PC-9 (cell line): ENCODE measurements at regions not wholly inside any gene's neighbourhood (a gene's known extent, or its start where the extent isn't known, plus 50 kb on each side); places are given as distances from the start of the nearest gene placed in this dataset.

ENCODE experiments used
- EZH2 ChIP-seq: fragments of 200-600 bp; sonication (generic); IDR thresholded peaks from 2 replicates; pipeline ENCODE4 v1.8.0; 2017; ENCODE audit warnings: antibody characterized with exemption, low read depth
- TF ChIP-seq, protein P1 (sequence below): fragments of 200-600 bp; sonication (generic); conservative IDR thresholded peaks from 2 replicates; pipeline ENCODE4 v1.6.1; 2017; ENCODE audit warnings: mixed run types, antibody characterized with exemption, mild to moderate bottlenecking, moderate library complexity

DNA sequence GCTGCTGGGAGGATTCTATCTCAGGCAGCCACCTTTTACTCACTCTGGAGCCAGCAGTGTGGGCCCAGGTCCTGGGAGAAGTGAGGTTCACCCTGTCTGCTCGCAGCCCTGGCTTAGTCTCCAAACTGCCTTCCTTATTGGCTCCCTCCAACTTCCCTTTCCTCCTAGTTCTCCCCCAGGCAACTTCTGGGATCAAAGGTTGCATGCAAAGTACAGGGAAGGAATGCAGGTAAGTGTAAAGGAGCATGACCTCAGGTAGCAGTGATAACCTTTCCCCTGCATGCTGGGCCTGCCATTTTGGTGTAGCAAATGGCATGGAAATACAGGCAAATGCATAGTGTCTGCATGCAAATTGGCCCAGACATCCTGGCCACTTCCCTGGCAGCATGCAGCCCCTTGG is 53.8 kb upstream of the ARAP3 start:
- TF ChIP-seq, protein P1, sequence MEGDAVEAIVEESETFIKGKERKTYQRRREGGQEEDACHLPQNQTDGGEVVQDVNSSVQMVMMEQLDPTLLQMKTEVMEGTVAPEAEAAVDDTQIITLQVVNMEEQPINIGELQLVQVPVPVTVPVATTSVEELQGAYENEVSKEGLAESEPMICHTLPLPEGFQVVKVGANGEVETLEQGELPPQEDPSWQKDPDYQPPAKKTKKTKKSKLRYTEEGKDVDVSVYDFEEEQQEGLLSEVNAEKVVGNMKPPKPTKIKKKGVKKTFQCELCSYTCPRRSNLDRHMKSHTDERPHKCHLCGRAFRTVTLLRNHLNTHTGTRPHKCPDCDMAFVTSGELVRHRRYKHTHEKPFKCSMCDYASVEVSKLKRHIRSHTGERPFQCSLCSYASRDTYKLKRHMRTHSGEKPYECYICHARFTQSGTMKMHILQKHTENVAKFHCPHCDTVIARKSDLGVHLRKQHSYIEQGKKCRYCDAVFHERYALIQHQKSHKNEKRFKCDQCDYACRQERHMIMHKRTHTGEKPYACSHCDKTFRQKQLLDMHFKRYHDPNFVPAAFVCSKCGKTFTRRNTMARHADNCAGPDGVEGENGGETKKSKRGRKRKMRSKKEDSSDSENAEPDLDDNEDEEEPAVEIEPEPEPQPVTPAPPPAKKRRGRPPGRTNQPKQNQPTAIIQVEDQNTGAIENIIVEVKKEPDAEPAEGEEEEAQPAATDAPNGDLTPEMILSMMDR: no peak
- no peak for TF ChIP-seq EZH2
